ENCODE measurements at regions not wholly inside any gene's neighbourhood (a gene's known extent, or its start where the extent isn't known, plus 50 kb on each side); places are given as distances from the start of the nearest gene placed in this dataset.

DNA sequence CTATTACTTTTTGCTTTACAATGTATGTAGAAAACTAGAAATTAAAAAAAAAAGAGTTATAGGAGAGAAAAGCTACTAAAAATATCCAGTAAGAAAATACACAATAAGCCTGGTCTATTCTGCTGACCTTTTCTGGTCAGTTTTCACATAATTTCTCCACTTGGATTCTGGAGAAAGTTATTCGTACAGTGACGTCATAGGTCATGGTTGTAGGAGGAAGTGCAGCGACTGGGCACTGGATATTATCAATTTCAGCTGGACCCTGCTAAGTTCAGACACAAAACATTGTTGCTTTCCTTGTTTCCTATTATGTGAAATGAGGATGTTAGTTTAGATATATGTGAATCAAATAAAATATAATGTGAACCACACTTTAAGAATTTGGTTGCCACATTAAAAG is 201.2 kb downstream of the MTRR start:
- no peaks in the 10 kb centered on the region for H4K20me1 ChIP-seq (ENCODE audit: control insufficient read depth, extremely low read depth, insufficient read depth, low read length)
- H3K27me3 ChIP-seq (ENCODE audit: control insufficient read depth, extremely low read depth, insufficient read depth, low read length): no peaks in the 10 kb centered on the region
- H3K9ac ChIP-seq (ENCODE audit: control insufficient read depth, extremely low read depth, insufficient read depth, low read length): no peak overlapping the region
- H3K9me3 ChIP-seq (ENCODE audit: control insufficient read depth, low read depth, low read length): no peaks in the 10 kb centered on the region
- no peak overlapping the region for H3K4me3 ChIP-seq (ENCODE audit: control insufficient read depth in 2 of 3, extremely low read depth in 1 of 3, insufficient read depth in 2 of 3, low read depth in 1 of 3, low read length in 3 of 3)
- no peaks in the 10 kb centered on the region for H3K9me1 ChIP-seq (ENCODE audit: control insufficient read depth, extremely low read depth, insufficient read depth, low read length)
- no peaks in the 10 kb centered on the region for H3K36me3 ChIP-seq (ENCODE audit: control insufficient read depth in 2 of 2, extremely low read depth in 1 of 2, insufficient read depth in 2 of 2, low read length in 2 of 2)
- FAIRE-seq: no peak
- TF ChIP-seq CTCF (optimal IDR thresholded peaks at IDR 0.05 in 1 of 3, IDR thresholded peaks at IDR 0.05 in 1 of 3, conservative IDR thresholded peaks at IDR 0.05 in 1 of 3; ENCODE audit: extremely low read depth in 1 of 3, insufficient read depth in 2 of 3, low read length in 3 of 3) (no peak), EZH2 (IDR thresholded peaks at IDR 0.05; ENCODE audit: low read length) (no peak)
- no peak overlapping the region for H3K27ac ChIP-seq (ENCODE audit: control insufficient read depth, insufficient read depth, low read length)
- H3K4me1 ChIP-seq (ENCODE audit: control insufficient read depth, extremely low read depth, insufficient read depth, low read length): no peaks in the 10 kb centered on the region
- dilution Hi-C loops (cut with MboI; ENCODE audit: extremely low pct_ligation_motif_present, low sequenced_read_pairs): no loop called here
- H2AFZ ChIP-seq (ENCODE audit: control insufficient read depth, low read length): no peak overlapping the region
- DNase-seq (ENCODE audit: low read depth, low spot score): no peak
- no peak overlapping the region for H3K4me2 ChIP-seq (ENCODE audit: control insufficient read depth, extremely low read depth, insufficient read depth, low read depth, low read length)
- no peaks in the 10 kb centered on the region for H3K79me2 ChIP-seq (ENCODE audit: control insufficient read depth, insufficient read depth, low read length)

GRCh38 chr5:8079056-8079455 is 210.1 kb downstream of the MTRR start:
- H3K4me3 ChIP-seq (ENCODE audit: control insufficient read depth in 2 of 3, extremely low read depth in 1 of 3, insufficient read depth in 2 of 3, low read depth in 1 of 3, low read length in 3 of 3): no peak overlapping the region
- TF ChIP-seq EZH2 (IDR thresholded peaks at IDR 0.05; ENCODE audit: low read length) (no peak), CTCF (optimal IDR thresholded peaks at IDR 0.05 in 1 of 3, IDR thresholded peaks at IDR 0.05 in 1 of 3, conservative IDR thresholded peaks at IDR 0.05 in 1 of 3; ENCODE audit: extremely low read depth in 1 of 3, insufficient read depth in 2 of 3, low read length in 3 of 3) (no peak)
- dilution Hi-C loops (cut with MboI; ENCODE audit: extremely low pct_ligation_motif_present, low sequenced_read_pairs): no loop called here
- no peak for DNase-seq (ENCODE audit: low read depth, low spot score)
- no peaks in the 10 kb centered on the region for H4K20me1 ChIP-seq (ENCODE audit: control insufficient read depth, extremely low read depth, insufficient read depth, low read length)
- no peaks in the 10 kb centered on the region for H3K36me3 ChIP-seq (ENCODE audit: control insufficient read depth in 2 of 2, extremely low read depth in 1 of 2, insufficient read depth in 2 of 2, low read length in 2 of 2)
- peaks cover 4% of the 10 kb centered on the region for H3K9me3 ChIP-seq (ENCODE audit: control insufficient read depth, low read depth, low read length)
- H2AFZ ChIP-seq (ENCODE audit: control insufficient read depth, low read length): no peak overlapping the region
- no peak overlapping the region for H3K9ac ChIP-seq (ENCODE audit: control insufficient read depth, extremely low read depth, insufficient read depth, low read length)
- no peaks in the 10 kb centered on the region for H3K27me3 ChIP-seq (ENCODE audit: control insufficient read depth, extremely low read depth, insufficient read depth, low read length)
- no peak for FAIRE-seq
- H3K4me1 ChIP-seq (ENCODE audit: control insufficient read depth, extremely low read depth, insufficient read depth, low read length): no peaks in the 10 kb centered on the region
- no peaks in the 10 kb centered on the region for H3K9me1 ChIP-seq (ENCODE audit: control insufficient read depth, extremely low read depth, insufficient read depth, low read length)
- H3K79me2 ChIP-seq (ENCODE audit: control insufficient read depth, insufficient read depth, low read length): no peaks in the 10 kb centered on the region
- no peak overlapping the region for H3K4me2 ChIP-seq (ENCODE audit: control insufficient read depth, extremely low read depth, insufficient read depth, low read depth, low read length)
- no peak overlapping the region for H3K27ac ChIP-seq (ENCODE audit: control insufficient read depth, insufficient read depth, low read length)

All from keratinocyte (primary cell).